ENCODE measurements at regions not wholly inside any gene's neighbourhood (a gene's known extent, or its start where the extent isn't known, plus 50 kb on each side); places are given as distances from the start of the nearest gene placed in this dataset.

DNA sequence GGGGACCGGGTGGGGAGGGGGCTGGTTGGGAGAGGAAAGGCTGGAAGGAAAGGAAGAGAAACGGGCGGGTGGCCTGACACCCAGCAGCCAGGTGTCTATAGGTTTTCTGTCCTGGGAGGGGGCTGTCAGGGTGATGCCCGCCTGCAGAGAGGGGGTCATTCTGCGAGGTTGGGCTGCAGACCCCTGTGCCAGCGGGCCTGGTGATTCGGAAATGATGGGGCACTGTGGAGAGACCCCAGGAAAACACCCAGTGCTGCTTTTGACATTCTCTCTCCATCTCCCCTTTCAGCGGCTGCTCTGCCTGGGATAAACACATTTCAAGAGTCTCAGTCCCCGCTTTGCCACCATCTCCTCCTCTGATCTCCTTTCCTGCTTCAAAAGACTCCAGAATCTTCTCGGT lies 168.5 kb upstream of the RTL1 start:
- no peak overlapping the region for H3K4me3 ChIP-seq (ENCODE audit: low read depth in 2 of 2, low read length in 1 of 2)
- CTCF ChIA-PET, result no interaction called here
- POLR2A ChIA-PET, result interaction anchor here (1.7 kb wide), 1 partner anchor 55 kb away, joined by 9 read pairs; no protein-coding TSS in a partner anchor
- no peak overlapping the region for H2AFZ ChIP-seq (ENCODE audit: low read depth)
- no peaks in the 10 kb centered on the region for H3K9me2 ChIP-seq
- no peaks in the 10 kb centered on the region for H3K9me3 ChIP-seq
- DNase-seq, result peak; percentile 40
- H3K4me1 ChIP-seq (ENCODE audit: control insufficient read depth in 1 of 2, insufficient read depth in 2 of 2, low read depth in 1 of 2, low read length in 1 of 2), result peaks cover 21 to 63% of the 10 kb centered on the region in 2 experiments; a peak in 3 of 4 replicates
- TF ChIP-seq RCOR1 (IDR thresholded peaks at IDR 0.05; ENCODE audit: low read length), result no peak
- no peak for TF ChIP-seq TAF1 (IDR thresholded peaks at IDR 0.05; ENCODE audit: borderline replicate concordance, low read depth, low read length)
- TF ChIP-seq SIN3A (IDR thresholded peaks at IDR 0.05; ENCODE audit: borderline replicate concordance, low read depth, low read length), result no peak
- TF ChIP-seq, protein P1, sequence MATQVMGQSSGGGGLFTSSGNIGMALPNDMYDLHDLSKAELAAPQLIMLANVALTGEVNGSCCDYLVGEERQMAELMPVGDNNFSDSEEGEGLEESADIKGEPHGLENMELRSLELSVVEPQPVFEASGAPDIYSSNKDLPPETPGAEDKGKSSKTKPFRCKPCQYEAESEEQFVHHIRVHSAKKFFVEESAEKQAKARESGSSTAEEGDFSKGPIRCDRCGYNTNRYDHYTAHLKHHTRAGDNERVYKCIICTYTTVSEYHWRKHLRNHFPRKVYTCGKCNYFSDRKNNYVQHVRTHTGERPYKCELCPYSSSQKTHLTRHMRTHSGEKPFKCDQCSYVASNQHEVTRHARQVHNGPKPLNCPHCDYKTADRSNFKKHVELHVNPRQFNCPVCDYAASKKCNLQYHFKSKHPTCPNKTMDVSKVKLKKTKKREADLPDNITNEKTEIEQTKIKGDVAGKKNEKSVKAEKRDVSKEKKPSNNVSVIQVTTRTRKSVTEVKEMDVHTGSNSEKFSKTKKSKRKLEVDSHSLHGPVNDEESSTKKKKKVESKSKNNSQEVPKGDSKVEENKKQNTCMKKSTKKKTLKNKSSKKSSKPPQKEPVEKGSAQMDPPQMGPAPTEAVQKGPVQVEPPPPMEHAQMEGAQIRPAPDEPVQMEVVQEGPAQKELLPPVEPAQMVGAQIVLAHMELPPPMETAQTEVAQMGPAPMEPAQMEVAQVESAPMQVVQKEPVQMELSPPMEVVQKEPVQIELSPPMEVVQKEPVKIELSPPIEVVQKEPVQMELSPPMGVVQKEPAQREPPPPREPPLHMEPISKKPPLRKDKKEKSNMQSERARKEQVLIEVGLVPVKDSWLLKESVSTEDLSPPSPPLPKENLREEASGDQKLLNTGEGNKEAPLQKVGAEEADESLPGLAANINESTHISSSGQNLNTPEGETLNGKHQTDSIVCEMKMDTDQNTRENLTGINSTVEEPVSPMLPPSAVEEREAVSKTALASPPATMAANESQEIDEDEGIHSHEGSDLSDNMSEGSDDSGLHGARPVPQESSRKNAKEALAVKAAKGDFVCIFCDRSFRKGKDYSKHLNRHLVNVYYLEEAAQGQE (IDR thresholded peaks at IDR 0.05; ENCODE audit: low read depth, low read length), result no peak
- TF ChIP-seq YY1 (IDR thresholded peaks at IDR 0.05; ENCODE audit: low read depth), result no peak
- TF ChIP-seq NRF1 (IDR thresholded peaks at IDR 0.05; ENCODE audit: low read depth, low read length), result no peak
- no peak for TF ChIP-seq CHD2 (IDR thresholded peaks at IDR 0.05; ENCODE audit: low read length, partially characterized antibody)
- no peak for TF ChIP-seq FOXM1 (IDR thresholded peaks at IDR 0.05; ENCODE audit: low read depth)
- no peak for TF ChIP-seq JUND (IDR thresholded peaks at IDR 0.05)
- TF ChIP-seq GATA2 (CRISPR knock-in tag; IDR thresholded peaks at IDR 0.05), result no peak
- TF ChIP-seq NFIC (IDR thresholded peaks at IDR 0.05; ENCODE audit: borderline replicate concordance), result no peak
- no peak for TF ChIP-seq RFX5 (IDR thresholded peaks at IDR 0.05; ENCODE audit: low read length)
- no peaks in the 10 kb centered on the region for H3K79me2 ChIP-seq (ENCODE audit: insufficient read depth)
- 85% methylated on average over 8 of the region's 10 CpGs for WGBS (ENCODE audit: low lambda C conversion rate)
- no peaks in the 10 kb centered on the region for H3F3A ChIP-seq (replicated peaks; ENCODE audit: insufficient read depth)
- H3K4me2 ChIP-seq, result no peak overlapping the region
- H3K36me3 ChIP-seq (replicated peaks in 1 of 2; ENCODE audit: control insufficient read depth in 1 of 2, insufficient read depth in 2 of 2, low read length in 1 of 2), result no peaks in the 10 kb centered on the region
- H3K27ac ChIP-seq (ENCODE audit: low read depth in 2 of 2, low read length in 1 of 2), result peak overlapping the region in 1 of 2 experiments; percentile 87; a peak in 1 of 4 replicates
- no peaks in the 10 kb centered on the region for H3K27me3 ChIP-seq (ENCODE audit: insufficient read depth)
- no peaks in the 10 kb centered on the region for H4K20me1 ChIP-seq (ENCODE audit: insufficient read depth)
- no peak overlapping the region for H3K9ac ChIP-seq

GRCh38 chr14:101072531-101072930 lies 169.0 kb upstream of the RTL1 start:
- peaks cover 21 to 68% of the 10 kb centered on the region in 2 experiments; a peak in 3 of 4 replicates for H3K4me1 ChIP-seq (ENCODE audit: control insufficient read depth in 1 of 2, insufficient read depth in 2 of 2, low read depth in 1 of 2, low read length in 1 of 2)
- no peaks in the 10 kb centered on the region for H3K9me2 ChIP-seq
- peak overlapping the region; percentile 34; the same call in 1 of the 2 replicates for H3K9ac ChIP-seq
- H3K27me3 ChIP-seq (ENCODE audit: insufficient read depth), result no peaks in the 10 kb centered on the region
- H2AFZ ChIP-seq (ENCODE audit: low read depth), result peak overlapping the region; percentile 69; the same call in 1 of the 2 replicates
- no peak overlapping the region for H3K4me3 ChIP-seq (ENCODE audit: low read depth in 2 of 2, low read length in 1 of 2)
- TF ChIP-seq, protein P2, sequence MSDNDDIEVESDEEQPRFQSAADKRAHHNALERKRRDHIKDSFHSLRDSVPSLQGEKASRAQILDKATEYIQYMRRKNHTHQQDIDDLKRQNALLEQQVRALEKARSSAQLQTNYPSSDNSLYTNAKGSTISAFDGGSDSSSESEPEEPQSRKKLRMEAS (IDR thresholded peaks at IDR 0.05; ENCODE audit: low read depth), result no peak
- TF ChIP-seq IRF3 (IDR thresholded peaks at IDR 0.05; ENCODE audit: low read depth, low read length) (no peak), PBX3 (IDR thresholded peaks at IDR 0.05) (no peak), JUND (IDR thresholded peaks at IDR 0.05) (no peak), GATA2 (CRISPR knock-in tag; IDR thresholded peaks at IDR 0.05) (no peak), MEF2A (IDR thresholded peaks at IDR 0.05; ENCODE audit: borderline replicate concordance, low read depth) (no peak), POLR2AphosphoS5 (IDR thresholded peaks at IDR 0.05; ENCODE audit: low read depth, low read length) (no peak), FOSL2 (IDR thresholded peaks at IDR 0.05; ENCODE audit: borderline replicate concordance, low read depth) (no peak), MXI1 (IDR thresholded peaks at IDR 0.05; ENCODE audit: low read depth, low read length) (no peak), SMC3 (IDR thresholded peaks at IDR 0.05; ENCODE audit: low read depth, low read length) (no peak), FOXM1 (IDR thresholded peaks at IDR 0.05; ENCODE audit: low read depth) (no peak), NFIC (IDR thresholded peaks at IDR 0.05; ENCODE audit: borderline replicate concordance) (no peak)
- TF ChIP-seq, protein P3, sequence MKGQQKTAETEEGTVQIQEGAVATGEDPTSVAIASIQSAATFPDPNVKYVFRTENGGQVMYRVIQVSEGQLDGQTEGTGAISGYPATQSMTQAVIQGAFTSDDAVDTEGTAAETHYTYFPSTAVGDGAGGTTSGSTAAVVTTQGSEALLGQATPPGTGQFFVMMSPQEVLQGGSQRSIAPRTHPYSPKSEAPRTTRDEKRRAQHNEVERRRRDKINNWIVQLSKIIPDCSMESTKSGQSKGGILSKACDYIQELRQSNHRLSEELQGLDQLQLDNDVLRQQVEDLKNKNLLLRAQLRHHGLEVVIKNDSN (IDR thresholded peaks at IDR 0.05; ENCODE audit: borderline replicate concordance, low read depth), result no peak
- H3F3A ChIP-seq (replicated peaks; ENCODE audit: insufficient read depth), result no peaks in the 10 kb centered on the region
- CTCF ChIA-PET, result interaction anchor here (1.3 kb wide), 1 partner anchor 153 kb away, joined by 3 read pairs; no protein-coding TSS in a partner anchor
- 83% methylated on average over 13 of the region's 16 CpGs for whole genome bisulfite sequencing (ENCODE audit: low lambda C conversion rate)
- DNase-seq, result peak; percentile 52
- H3K27ac ChIP-seq (ENCODE audit: low read depth in 2 of 2, low read length in 1 of 2), result peak overlapping the region; percentile 39 to 87; a peak in 3 of 4 replicates
- no peaks in the 10 kb centered on the region for H4K20me1 ChIP-seq (ENCODE audit: insufficient read depth)
- no peaks in the 10 kb centered on the region for H3K36me3 ChIP-seq (replicated peaks in 1 of 2; ENCODE audit: control insufficient read depth in 1 of 2, insufficient read depth in 2 of 2, low read length in 1 of 2)
- peak overlapping the region; percentile 66; the same call in 1 of the 2 replicates for H3K4me2 ChIP-seq
- H3K79me2 ChIP-seq (ENCODE audit: insufficient read depth), result no peaks in the 10 kb centered on the region
- H3K9me3 ChIP-seq, result no peaks in the 10 kb centered on the region
- POLR2A ChIA-PET, result interaction anchor here (1.7 kb wide), 1 partner anchor 54 kb away, joined by 9 read pairs; no protein-coding TSS in a partner anchor

All from SK-N-SH (cell line).